22Rv1 (cell line): ENCODE measurements at regions not wholly inside any gene's neighbourhood (a gene's known extent, or its start where the extent isn't known, plus 50 kb on each side); places are given as distances from the start of the nearest gene placed in this dataset.

Source experiments
- H3K27ac ChIP-seq: fragments of 450-650 bp; 2 replicates; pipeline ENCODE4 v1.5.1; 2017
- CTCF ChIP-seq: fragments of 450-650 bp; IDR thresholded peaks from 2 replicates; pipeline ENCODE4 v1.5.1; 2017; ENCODE audit warnings: mild to moderate bottlenecking
- ZFX ChIP-seq: fragments of 450-650 bp; IDR thresholded peaks from 2 replicates; pipeline ENCODE4 v1.6.1; 2017; ENCODE audit warnings: antibody characterized with exemption, borderline replicate concordance

- no peak overlapping the region for H3K27ac ChIP-seq
- TF ChIP-seq ZFX = no peak
Observed at GRCh38 chr6:170227996-170228945, 62.6 kb downstream of the DLL1 start.

GRCh38 chr6:170227521-170227983 lies 63.3 kb downstream of the DLL1 start:
- no peak for TF ChIP-seq CTCF
- no peak for TF ChIP-seq ZFX
- H3K27ac ChIP-seq = no peak overlapping the region

- no peak overlapping the region for H3K27ac ChIP-seq
- TF ChIP-seq ZFX (no peak), CTCF (no peak)
Observed at GRCh38 chr6:170226647-170227046, 64.2 kb downstream of the DLL1 start.

GRCh38 chr6:170225852-170226417 lies 64.9 kb downstream of the DLL1 start:
- H3K27ac ChIP-seq = no peak overlapping the region

GRCh38 chr6:170224694-170225660 lies 65.9 kb downstream of the DLL1 start:
- H3K27ac ChIP-seq = no peak overlapping the region
- no peak for TF ChIP-seq CTCF
- no peak for TF ChIP-seq ZFX

More at GRCh38 chr6:170225852-170226417, 64.9 kb downstream of the DLL1 start:
- TF ChIP-seq CTCF (no peak), ZFX (no peak)

GRCh38 chr6:170223718-170224693 lies 66.9 kb downstream of the DLL1 start:
- H3K27ac ChIP-seq = no peak overlapping the region
- no peak for TF ChIP-seq ZFX
- TF ChIP-seq CTCF = no peak
